A549 (cell line): ENCODE measurements at regions not wholly inside any gene's neighbourhood (a gene's known extent, or its start where the extent isn't known, plus 50 kb on each side); places are given as distances from the start of the nearest gene placed in this dataset.

ENCODE experiments used
- CEBPB ChIP-seq, 2 experiments: fragments of >200 bp in 1 of 2; sonication (Bioruptor Twin) in 1 of 2; formaldehyde crosslinking in 1 of 2; IDR thresholded peaks; 2 replicates each; pipeline ENCODE4 v1.6.1; 2012 to 2016
- CHD2 ChIP-seq: fragments of 150-350 bp; IDR thresholded peaks from 2 replicates; pipeline ENCODE4 v1.6.1; 2014; ENCODE audit warnings: low read length; ENCODE audit not compliant: partially characterized antibody
- POLR2A ChIP-seq: IDR thresholded peaks from 2 replicates; pipeline ENCODE4 v1.6.1; 2012; ENCODE audit warnings: mild to moderate bottlenecking, low read length
- POLR2AphosphoS2 ChIP-seq: conservative IDR thresholded peaks from 2 replicates; pipeline ENCODE4 v1.6.1; 2012; ENCODE audit warnings: low read length, improper control_type of control experiment, inconsistent platforms
- TF ChIP-seq, protein P1 (sequence below): fragments of 200-600 bp; sonication (generic); IDR thresholded peaks from 2 replicates; pipeline ENCODE4 v1.6.1; 2016; ENCODE audit warnings: antibody characterized with exemption, mild to moderate bottlenecking, moderate library complexity
- TF ChIP-seq, protein P2 (sequence below): fragments of >200 bp; sonication (Bioruptor Twin); formaldehyde crosslinking; IDR thresholded peaks from 3 replicates; pipeline ENCODE4 v1.5.1; 2016

DNA sequence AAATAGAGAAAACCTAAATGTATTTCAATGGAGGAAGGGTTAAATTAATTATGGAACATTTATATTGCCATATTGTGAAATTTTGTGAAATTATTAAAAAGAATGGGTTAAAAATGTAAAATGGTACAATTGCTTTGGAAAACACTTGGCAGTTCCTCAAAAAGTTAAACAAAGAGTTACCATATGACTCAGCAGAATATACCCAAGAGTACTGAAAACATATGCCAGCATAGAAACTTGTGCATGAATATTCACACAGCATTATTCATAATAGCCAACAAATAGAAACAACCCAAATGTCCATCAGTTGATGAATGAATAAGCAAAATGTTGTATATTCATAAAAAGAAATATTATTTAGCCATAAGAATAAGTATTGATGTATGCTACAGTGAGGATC, 181.0 kb upstream of the MAST4 start:
- TF ChIP-seq POLR2A (no peak), CEBPB (IDR thresholded peaks at IDR 0.05) (no peak), CHD2 (no peak), POLR2AphosphoS2 (no peak)
- TF ChIP-seq, protein P1, sequence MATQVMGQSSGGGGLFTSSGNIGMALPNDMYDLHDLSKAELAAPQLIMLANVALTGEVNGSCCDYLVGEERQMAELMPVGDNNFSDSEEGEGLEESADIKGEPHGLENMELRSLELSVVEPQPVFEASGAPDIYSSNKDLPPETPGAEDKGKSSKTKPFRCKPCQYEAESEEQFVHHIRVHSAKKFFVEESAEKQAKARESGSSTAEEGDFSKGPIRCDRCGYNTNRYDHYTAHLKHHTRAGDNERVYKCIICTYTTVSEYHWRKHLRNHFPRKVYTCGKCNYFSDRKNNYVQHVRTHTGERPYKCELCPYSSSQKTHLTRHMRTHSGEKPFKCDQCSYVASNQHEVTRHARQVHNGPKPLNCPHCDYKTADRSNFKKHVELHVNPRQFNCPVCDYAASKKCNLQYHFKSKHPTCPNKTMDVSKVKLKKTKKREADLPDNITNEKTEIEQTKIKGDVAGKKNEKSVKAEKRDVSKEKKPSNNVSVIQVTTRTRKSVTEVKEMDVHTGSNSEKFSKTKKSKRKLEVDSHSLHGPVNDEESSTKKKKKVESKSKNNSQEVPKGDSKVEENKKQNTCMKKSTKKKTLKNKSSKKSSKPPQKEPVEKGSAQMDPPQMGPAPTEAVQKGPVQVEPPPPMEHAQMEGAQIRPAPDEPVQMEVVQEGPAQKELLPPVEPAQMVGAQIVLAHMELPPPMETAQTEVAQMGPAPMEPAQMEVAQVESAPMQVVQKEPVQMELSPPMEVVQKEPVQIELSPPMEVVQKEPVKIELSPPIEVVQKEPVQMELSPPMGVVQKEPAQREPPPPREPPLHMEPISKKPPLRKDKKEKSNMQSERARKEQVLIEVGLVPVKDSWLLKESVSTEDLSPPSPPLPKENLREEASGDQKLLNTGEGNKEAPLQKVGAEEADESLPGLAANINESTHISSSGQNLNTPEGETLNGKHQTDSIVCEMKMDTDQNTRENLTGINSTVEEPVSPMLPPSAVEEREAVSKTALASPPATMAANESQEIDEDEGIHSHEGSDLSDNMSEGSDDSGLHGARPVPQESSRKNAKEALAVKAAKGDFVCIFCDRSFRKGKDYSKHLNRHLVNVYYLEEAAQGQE, result no peak
- TF ChIP-seq, protein P2, sequence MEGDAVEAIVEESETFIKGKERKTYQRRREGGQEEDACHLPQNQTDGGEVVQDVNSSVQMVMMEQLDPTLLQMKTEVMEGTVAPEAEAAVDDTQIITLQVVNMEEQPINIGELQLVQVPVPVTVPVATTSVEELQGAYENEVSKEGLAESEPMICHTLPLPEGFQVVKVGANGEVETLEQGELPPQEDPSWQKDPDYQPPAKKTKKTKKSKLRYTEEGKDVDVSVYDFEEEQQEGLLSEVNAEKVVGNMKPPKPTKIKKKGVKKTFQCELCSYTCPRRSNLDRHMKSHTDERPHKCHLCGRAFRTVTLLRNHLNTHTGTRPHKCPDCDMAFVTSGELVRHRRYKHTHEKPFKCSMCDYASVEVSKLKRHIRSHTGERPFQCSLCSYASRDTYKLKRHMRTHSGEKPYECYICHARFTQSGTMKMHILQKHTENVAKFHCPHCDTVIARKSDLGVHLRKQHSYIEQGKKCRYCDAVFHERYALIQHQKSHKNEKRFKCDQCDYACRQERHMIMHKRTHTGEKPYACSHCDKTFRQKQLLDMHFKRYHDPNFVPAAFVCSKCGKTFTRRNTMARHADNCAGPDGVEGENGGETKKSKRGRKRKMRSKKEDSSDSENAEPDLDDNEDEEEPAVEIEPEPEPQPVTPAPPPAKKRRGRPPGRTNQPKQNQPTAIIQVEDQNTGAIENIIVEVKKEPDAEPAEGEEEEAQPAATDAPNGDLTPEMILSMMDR, result no peak
